ENCODE measurements at regions not wholly inside any gene's neighbourhood (a gene's known extent, or its start where the extent isn't known, plus 50 kb on each side); places are given as distances from the start of the nearest gene placed in this dataset.

GRCh38 chr13:105991622-105992277, 543.7 kb downstream of the EFNB2 start:
- no peak for TF ChIP-seq EZH2 (IDR thresholded peaks at IDR 0.05; ENCODE audit: insufficient read depth, poor library complexity, severe bottlenecking)
- TF ChIP-seq EZH2phosphoT487 (IDR thresholded peaks at IDR 0.05; ENCODE audit: insufficient read depth, low read depth), result no peak
